ENCODE measurements at regions not wholly inside any gene's neighbourhood (a gene's known extent, or its start where the extent isn't known, plus 50 kb on each side); places are given as distances from the start of the nearest gene placed in this dataset.

DNA sequence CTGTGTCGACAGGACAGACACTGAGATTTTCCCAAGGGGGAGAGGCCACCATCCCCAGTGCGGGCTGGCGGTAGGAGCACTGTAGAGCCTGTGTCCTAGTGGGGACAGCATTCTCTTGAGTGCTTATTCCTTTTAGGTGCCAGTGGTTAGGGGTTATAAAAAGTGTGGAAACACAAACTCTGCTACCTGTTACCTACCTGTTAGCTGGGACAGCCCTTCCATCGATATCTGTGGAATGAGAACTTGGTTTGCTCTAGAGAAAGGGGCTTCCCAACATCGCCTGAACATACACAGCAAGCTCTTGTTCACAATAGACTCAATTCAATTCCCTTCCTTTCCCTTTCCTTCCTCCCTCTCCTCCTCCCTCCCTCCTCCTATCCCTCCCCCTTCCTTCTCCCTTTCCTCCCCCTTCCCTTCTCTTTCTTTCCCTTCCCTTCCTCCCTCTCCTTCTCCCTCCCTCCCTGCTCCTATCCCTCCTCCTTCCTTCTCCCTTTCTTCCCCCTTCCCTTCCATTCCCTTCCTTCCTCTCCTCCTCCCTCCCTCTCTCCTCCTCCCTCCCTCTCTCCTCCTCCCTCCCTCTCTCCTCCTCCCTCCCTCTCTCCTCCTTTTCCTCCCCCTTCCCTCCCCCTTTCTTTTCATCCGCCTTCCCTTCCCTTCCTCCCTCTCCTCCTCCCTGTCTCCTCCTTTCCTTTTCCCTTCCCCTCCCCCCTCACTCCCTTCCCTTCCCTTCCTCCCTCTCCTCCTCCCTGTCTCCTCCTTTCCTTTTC, 188.5 kb downstream of the URI1 start:
- DNase-seq (ENCODE audit: insufficient read length, low spot score) (no peak), FAIRE-seq (no peak)
- TF ChIP-seq, protein P1, sequence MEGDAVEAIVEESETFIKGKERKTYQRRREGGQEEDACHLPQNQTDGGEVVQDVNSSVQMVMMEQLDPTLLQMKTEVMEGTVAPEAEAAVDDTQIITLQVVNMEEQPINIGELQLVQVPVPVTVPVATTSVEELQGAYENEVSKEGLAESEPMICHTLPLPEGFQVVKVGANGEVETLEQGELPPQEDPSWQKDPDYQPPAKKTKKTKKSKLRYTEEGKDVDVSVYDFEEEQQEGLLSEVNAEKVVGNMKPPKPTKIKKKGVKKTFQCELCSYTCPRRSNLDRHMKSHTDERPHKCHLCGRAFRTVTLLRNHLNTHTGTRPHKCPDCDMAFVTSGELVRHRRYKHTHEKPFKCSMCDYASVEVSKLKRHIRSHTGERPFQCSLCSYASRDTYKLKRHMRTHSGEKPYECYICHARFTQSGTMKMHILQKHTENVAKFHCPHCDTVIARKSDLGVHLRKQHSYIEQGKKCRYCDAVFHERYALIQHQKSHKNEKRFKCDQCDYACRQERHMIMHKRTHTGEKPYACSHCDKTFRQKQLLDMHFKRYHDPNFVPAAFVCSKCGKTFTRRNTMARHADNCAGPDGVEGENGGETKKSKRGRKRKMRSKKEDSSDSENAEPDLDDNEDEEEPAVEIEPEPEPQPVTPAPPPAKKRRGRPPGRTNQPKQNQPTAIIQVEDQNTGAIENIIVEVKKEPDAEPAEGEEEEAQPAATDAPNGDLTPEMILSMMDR (IDR thresholded peaks at IDR 0.05; ENCODE audit: insufficient read depth, missing control alignments): no peak

GRCh38 chr19:30131246-30131645, 189.2 kb downstream of the URI1 start:
- no peak for FAIRE-seq
- TF ChIP-seq, protein P1 (IDR thresholded peaks at IDR 0.05; ENCODE audit: insufficient read depth, missing control alignments): no peak
- DNase-seq (ENCODE audit: insufficient read length, low spot score): no peak

- no peak for DNase-seq (ENCODE audit: insufficient read length, low spot score)
- TF ChIP-seq, protein P1 (IDR thresholded peaks at IDR 0.05; ENCODE audit: insufficient read depth, missing control alignments): no peak
- no peak for FAIRE-seq
Observed at GRCh38 chr19:30131722-30132291, 189.8 kb downstream of the URI1 start.

DNA sequence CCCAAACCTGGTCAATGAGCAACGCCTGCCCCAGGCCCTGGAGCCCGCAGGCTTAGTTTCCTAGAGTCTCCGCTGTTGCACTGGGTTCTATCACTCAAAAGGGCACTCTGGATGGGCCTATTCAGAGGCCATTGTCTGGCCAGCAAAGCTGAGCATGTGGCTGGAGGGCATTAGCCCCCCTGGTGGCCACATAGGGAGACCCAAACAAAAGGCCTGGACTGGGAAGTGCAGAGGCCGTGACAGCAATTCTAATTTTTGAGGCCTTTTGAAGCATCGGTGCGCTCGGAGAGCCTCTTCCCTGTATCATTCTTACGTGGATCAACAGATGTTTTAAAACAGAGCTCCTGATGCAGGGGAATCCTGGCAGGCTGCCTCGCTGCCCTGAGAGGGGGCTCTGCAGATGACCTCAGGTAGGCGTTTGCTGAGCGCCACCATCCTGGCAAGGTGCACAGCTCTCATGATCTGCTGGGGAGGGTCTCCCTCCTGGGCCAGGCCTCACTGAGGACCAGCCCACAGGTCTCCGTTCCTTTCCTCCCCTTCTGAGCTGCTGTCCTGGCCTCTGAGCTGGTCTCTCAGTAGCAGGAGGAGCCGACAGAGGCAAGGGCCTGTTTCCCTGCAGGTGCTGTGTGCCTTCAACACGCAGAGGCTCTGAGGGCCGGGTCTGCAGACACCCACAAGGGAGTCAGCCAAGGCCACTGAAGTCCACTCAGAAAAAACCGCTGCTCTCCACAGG, 190.5 kb downstream of the URI1 start:
- no peak for DNase-seq (ENCODE audit: insufficient read length, low spot score)
- TF ChIP-seq, protein P1 (IDR thresholded peaks at IDR 0.05; ENCODE audit: insufficient read depth, missing control alignments): no peak
- no peak for FAIRE-seq

- FAIRE-seq: no peak
- TF ChIP-seq, protein P1 (IDR thresholded peaks at IDR 0.05; ENCODE audit: insufficient read depth, missing control alignments): no peak
- DNase-seq (ENCODE audit: insufficient read length, low spot score): no peak
Observed at GRCh38 chr19:30133803-30134202, 191.8 kb downstream of the URI1 start.

DNA sequence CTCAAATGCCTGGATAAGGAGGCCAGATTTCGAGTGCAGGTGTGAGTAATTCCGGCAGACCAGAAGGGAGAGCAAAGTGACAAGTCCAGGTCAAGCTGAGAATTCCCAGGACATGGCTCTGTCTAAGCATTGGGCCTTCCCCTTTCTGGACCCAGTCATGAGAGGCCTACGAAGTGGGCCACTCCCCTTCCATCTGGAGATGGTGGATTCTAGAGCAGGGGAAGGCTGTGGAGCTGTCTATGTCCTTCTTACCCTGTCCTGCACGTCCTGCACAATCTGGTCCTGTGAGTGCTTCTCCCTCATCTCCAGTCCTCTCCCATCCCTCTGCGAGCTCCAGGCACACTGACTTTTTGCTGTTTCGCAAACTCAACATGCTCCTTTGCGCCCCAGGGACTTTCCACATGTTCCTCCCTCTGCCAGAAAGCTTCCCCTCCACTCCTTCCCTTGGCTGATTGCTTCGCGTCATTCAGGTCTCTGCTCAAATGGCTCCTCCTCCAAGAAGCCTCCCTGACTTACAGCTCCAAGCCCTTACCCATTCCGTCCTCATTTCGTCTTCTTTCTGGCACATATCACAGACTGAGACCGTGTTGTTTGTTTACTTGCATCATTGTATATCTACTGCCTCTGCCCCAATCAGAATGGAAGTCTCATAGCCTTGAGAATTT, 193.2 kb downstream of the URI1 start:
- DNase-seq (ENCODE audit: insufficient read length, low spot score) (no peak), FAIRE-seq (no peak)
- TF ChIP-seq, protein P1 (IDR thresholded peaks at IDR 0.05; ENCODE audit: insufficient read depth, missing control alignments): no peak
